ENCODE measurements at regions not wholly inside any gene's neighbourhood (a gene's known extent, or its start where the extent isn't known, plus 50 kb on each side); places are given as distances from the start of the nearest gene placed in this dataset.

DNA sequence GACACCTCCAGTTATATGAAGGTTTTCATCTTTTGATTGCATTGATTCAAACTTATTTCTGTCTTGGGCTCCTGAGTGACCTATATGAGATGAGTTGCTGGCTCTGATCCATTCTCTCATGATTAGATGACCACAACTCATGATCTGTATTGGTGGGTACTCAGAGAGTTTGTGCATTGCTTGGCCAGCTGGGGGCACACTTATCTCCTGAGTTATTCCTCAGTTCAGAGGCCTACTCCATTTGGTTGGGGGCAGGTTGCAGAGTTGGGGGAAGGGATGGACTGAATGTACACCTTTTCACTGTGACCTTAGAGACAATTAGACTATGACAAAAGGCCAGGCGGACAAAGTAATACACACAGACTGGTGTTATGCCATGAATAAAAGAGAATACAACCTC, 166.2 kb upstream of the SEMA6D start:
- Mint-ChIP-seq H3K27ac (no peak overlapping the region), H3K4me1 (no peaks in the 10 kb centered on the region), H3K27me3 (no peaks in the 10 kb centered on the region), H3K4me3 (no peak overlapping the region), H3K36me3 (no peaks in the 10 kb centered on the region), H3K9me3 (peaks cover 0 to 2% (median 0%) of the 10 kb centered on the region in 5 donors)
- no peaks in the 10 kb centered on the region for H3K36me3 ChIP-seq (ENCODE audit: insufficient read depth, low read length)
- no peak overlapping the region for H3K27ac ChIP-seq (ENCODE audit: low read depth, low read length)
- no peak overlapping the region for H3K4me3 ChIP-seq (ENCODE audit: low read length)
- H3K9me3 ChIP-seq (ENCODE audit: low read length): no peaks in the 10 kb centered on the region
- H3K4me1 ChIP-seq (ENCODE audit: insufficient read depth, low read length): no peaks in the 10 kb centered on the region
- POLR2A ChIA-PET: no interaction called here
- H3K27me3 ChIP-seq (ENCODE audit: insufficient read depth, low read length, poor library complexity, severe bottlenecking): no peaks in the 10 kb centered on the region
- no peak for DNase-seq
- CTCF ChIA-PET: no interaction called here

DNA sequence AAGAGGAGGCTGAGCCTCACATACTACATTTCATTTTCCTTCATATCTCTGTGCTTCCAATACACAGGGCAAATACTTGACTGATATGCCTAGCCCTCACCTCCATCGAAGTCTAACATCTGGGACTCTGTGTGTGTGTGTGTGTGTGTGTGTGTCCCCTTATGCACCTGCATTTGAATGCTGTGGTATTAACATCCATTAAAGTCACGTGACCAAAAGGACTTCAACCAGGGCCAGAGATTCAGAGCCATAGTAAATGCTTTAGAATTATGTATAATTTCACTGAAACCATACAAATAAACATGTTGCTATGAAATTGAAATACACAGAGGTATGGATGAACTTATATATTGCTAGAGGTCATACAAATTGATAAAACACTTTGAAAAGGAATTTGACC, 165.8 kb upstream of the SEMA6D start:
- Mint-ChIP-seq H3K4me1 (no peaks in the 10 kb centered on the region), H3K4me3 (no peak overlapping the region), H3K27ac (no peak overlapping the region), H3K36me3 (no peaks in the 10 kb centered on the region), H3K27me3 (no peaks in the 10 kb centered on the region), H3K9me3 (peaks cover 0 to 2% (median 0%) of the 10 kb centered on the region in 5 donors)
- DNase-seq: no peak
- ChIA-PET CTCF (no interaction called here), POLR2A (no interaction called here)
- no peaks in the 10 kb centered on the region for H3K27me3 ChIP-seq (ENCODE audit: insufficient read depth, low read length, poor library complexity, severe bottlenecking)
- no peaks in the 10 kb centered on the region for H3K9me3 ChIP-seq (ENCODE audit: low read length)
- no peaks in the 10 kb centered on the region for H3K4me1 ChIP-seq (ENCODE audit: insufficient read depth, low read length)
- no peak overlapping the region for H3K27ac ChIP-seq (ENCODE audit: low read depth, low read length)
- H3K4me3 ChIP-seq (ENCODE audit: low read length): no peak overlapping the region
- no peaks in the 10 kb centered on the region for H3K36me3 ChIP-seq (ENCODE audit: insufficient read depth, low read length)

- H3K4me3 Mint-ChIP-seq: no peak overlapping the region
- H3K4me1 ChIP-seq (ENCODE audit: insufficient read depth, low read length): no peaks in the 10 kb centered on the region
- DNase-seq: no peak
- no peak overlapping the region for H3K4me3 ChIP-seq (ENCODE audit: low read length)
- CTCF ChIA-PET: no interaction called here
- no peaks in the 10 kb centered on the region for H3K27me3 ChIP-seq (ENCODE audit: insufficient read depth, low read length, poor library complexity, severe bottlenecking)
- H3K9me3 ChIP-seq (ENCODE audit: low read length): no peaks in the 10 kb centered on the region
- H3K27ac ChIP-seq (ENCODE audit: low read depth, low read length): no peak overlapping the region
- peaks cover 0 to 2% (median 0%) of the 10 kb centered on the region in 5 donors for H3K9me3 Mint-ChIP-seq
- H3K36me3 Mint-ChIP-seq: no peaks in the 10 kb centered on the region
- no peaks in the 10 kb centered on the region for H3K27me3 Mint-ChIP-seq
- POLR2A ChIA-PET: no interaction called here
- H3K36me3 ChIP-seq (ENCODE audit: insufficient read depth, low read length): no peaks in the 10 kb centered on the region
- H3K4me1 Mint-ChIP-seq: no peaks in the 10 kb centered on the region
- no peak overlapping the region for H3K27ac Mint-ChIP-seq
These were observed 164.2 kb upstream of the SEMA6D start for GRCh38 chr15:47552978-47553608.

DNA sequence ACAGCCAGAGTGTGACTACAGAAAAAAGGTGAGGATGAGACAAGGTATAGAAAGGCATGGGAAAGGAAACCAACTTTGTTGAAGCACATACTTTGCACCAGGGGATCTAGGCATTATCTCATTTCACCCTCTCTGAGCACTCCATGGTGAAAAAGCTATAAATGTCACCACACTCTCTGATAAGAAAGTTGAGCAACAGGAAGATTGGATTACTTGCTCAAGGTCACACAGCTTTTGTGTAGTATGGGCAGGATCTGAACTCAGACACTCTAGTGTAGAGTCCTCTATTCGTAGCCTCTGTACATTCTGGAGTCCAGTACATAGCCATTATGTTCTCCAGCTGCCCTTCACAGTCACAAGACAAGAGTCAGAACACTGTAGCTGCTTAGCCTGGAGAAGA, 163.4 kb upstream of the SEMA6D start:
- no peaks in the 10 kb centered on the region for H3K4me1 Mint-ChIP-seq
- no peaks in the 10 kb centered on the region for H3K36me3 Mint-ChIP-seq
- ChIA-PET CTCF (no interaction called here), POLR2A (no interaction called here)
- no peaks in the 10 kb centered on the region for H3K27me3 ChIP-seq (ENCODE audit: insufficient read depth, low read length, poor library complexity, severe bottlenecking)
- no peak for DNase-seq
- no peak overlapping the region for H3K27ac ChIP-seq (ENCODE audit: low read depth, low read length)
- H3K27ac Mint-ChIP-seq: no peak overlapping the region
- H3K4me1 ChIP-seq (ENCODE audit: insufficient read depth, low read length): no peaks in the 10 kb centered on the region
- no peak overlapping the region for H3K4me3 ChIP-seq (ENCODE audit: low read length)
- no peaks in the 10 kb centered on the region for H3K9me3 ChIP-seq (ENCODE audit: low read length)
- no peaks in the 10 kb centered on the region for H3K36me3 ChIP-seq (ENCODE audit: insufficient read depth, low read length)
- H3K9me3 Mint-ChIP-seq: peaks cover 0 to 4% (median 3%) of the 10 kb centered on the region in 5 donors
- no peak overlapping the region for H3K4me3 Mint-ChIP-seq
- H3K27me3 Mint-ChIP-seq: peaks cover 0 to 2% of the 10 kb centered on the region in 2 donors

DNA sequence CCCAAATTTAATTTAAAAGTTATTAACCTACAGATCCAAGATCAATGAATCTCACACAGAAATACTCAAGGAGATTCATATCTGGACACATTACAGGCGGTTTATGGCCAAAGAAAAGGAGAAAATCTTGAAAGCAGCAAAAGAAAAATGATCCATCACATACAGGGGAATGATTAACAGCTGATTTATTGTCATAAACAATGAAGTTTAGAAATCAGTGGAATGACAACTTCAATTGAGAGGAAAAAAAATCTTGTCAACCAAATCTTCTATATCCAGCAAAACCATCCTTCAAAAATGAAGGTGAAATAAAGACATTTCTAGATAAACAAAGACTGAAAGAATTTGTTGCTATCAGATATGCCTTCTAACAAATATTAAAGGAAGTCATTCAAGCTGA, 156.2 kb upstream of the SEMA6D start:
- Histone ChIP-seq H3K9me3 (ENCODE audit: low read length) (no peaks in the 10 kb centered on the region), H3K36me3 (ENCODE audit: insufficient read depth, low read length) (no peaks in the 10 kb centered on the region), H3K4me1 (ENCODE audit: insufficient read depth, low read length) (no peaks in the 10 kb centered on the region), H3K27me3 (ENCODE audit: insufficient read depth, low read length, poor library complexity, severe bottlenecking) (no peaks in the 10 kb centered on the region), H3K4me3 (ENCODE audit: low read length) (no peak overlapping the region), H3K27ac (ENCODE audit: low read depth, low read length) (no peak overlapping the region)
- Mint-ChIP-seq H3K27me3 (peaks cover 0 to 2% of the 10 kb centered on the region in 2 donors), H3K4me3 (no peak overlapping the region), H3K27ac (no peak overlapping the region), H3K9me3 (peaks cover 9 to 28% (median 12%) of the 10 kb centered on the region in 5 donors), H3K4me1 (no peaks in the 10 kb centered on the region), H3K36me3 (no peaks in the 10 kb centered on the region)
- DNase-seq: no peak
- POLR2A ChIA-PET: no interaction called here
- CTCF ChIA-PET: no interaction called here

- ChIA-PET POLR2A (no interaction called here), CTCF (no interaction called here)
- Histone ChIP-seq H3K4me3 (ENCODE audit: low read length) (no peak overlapping the region), H3K27ac (ENCODE audit: low read depth, low read length) (no peak overlapping the region), H3K4me1 (ENCODE audit: insufficient read depth, low read length) (no peaks in the 10 kb centered on the region), H3K27me3 (ENCODE audit: insufficient read depth, low read length, poor library complexity, severe bottlenecking) (no peaks in the 10 kb centered on the region), H3K36me3 (ENCODE audit: insufficient read depth, low read length) (no peaks in the 10 kb centered on the region), H3K9me3 (ENCODE audit: low read length) (no peaks in the 10 kb centered on the region)
- Mint-ChIP-seq H3K36me3 (no peaks in the 10 kb centered on the region), H3K4me1 (no peaks in the 10 kb centered on the region), H3K27me3 (no peaks in the 10 kb centered on the region), H3K27ac (no peak overlapping the region), H3K9me3 (peaks cover 0 to 10% (median 1%) of the 10 kb centered on the region in 5 donors), H3K4me3 (no peak overlapping the region)
- no peak for DNase-seq
These were observed 151.4 kb upstream of the SEMA6D start for GRCh38 chr15:47565949-47566348.

DNA sequence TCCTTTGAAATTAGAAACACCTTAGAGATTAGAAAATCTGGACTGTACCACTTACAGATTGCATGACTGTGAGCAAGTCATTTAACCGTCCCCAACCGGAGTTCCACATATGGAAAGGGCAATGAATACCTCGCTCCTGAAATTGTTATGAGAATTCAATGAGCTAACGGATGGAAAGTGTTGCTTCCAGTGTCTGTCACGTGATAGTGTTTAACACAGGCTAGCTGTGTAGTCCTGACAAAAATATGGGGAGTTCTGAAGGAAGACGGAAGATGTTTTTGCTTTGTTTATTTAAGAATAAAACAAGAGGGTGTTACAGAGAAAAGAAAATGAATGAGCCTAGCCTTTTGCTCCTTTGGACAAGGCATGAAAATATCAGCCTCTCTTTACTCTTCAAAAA, 150.7 kb upstream of the SEMA6D start:
- Mint-ChIP-seq H3K9me3 (peaks cover 0 to 10% (median 0%) of the 10 kb centered on the region in 5 donors), H3K27me3 (no peaks in the 10 kb centered on the region), H3K4me1 (no peaks in the 10 kb centered on the region), H3K36me3 (no peaks in the 10 kb centered on the region), H3K27ac (no peak overlapping the region), H3K4me3 (no peak overlapping the region)
- Histone ChIP-seq H3K27me3 (ENCODE audit: insufficient read depth, low read length, poor library complexity, severe bottlenecking) (no peaks in the 10 kb centered on the region), H3K4me1 (ENCODE audit: insufficient read depth, low read length) (no peaks in the 10 kb centered on the region), H3K27ac (ENCODE audit: low read depth, low read length) (no peak overlapping the region), H3K9me3 (ENCODE audit: low read length) (no peaks in the 10 kb centered on the region), H3K4me3 (ENCODE audit: low read length) (no peak overlapping the region), H3K36me3 (ENCODE audit: insufficient read depth, low read length) (no peaks in the 10 kb centered on the region)
- DNase-seq: no peak
- POLR2A ChIA-PET: no interaction called here
- CTCF ChIA-PET: no interaction called here

DNA sequence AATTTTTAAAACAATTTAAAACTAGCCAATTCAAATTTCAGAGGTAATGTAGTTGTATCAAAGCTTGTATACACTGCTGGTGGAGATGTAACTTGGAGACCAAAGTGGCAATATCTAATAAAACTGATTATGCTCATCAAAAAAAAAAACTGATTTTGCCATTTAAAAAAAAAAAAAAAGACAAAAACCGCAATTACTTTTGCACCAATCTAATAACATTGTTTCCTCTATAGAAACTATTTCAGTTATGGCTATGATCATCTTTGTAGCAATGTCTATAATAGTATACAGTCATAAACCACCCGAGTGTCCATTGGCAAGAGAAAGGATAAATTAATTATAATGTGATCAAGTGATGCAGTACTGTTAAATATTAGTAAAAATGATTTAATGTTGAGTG, 149.3 kb upstream of the SEMA6D start:
- Mint-ChIP-seq H3K27ac (no peak overlapping the region), H3K4me3 (no peak overlapping the region), H3K36me3 (no peaks in the 10 kb centered on the region), H3K4me1 (no peaks in the 10 kb centered on the region), H3K9me3 (peaks cover 0 to 10% (median 0%) of the 10 kb centered on the region in 5 donors), H3K27me3 (no peaks in the 10 kb centered on the region)
- H3K9me3 ChIP-seq (ENCODE audit: low read length): no peaks in the 10 kb centered on the region
- no peaks in the 10 kb centered on the region for H3K36me3 ChIP-seq (ENCODE audit: insufficient read depth, low read length)
- no peak for DNase-seq
- H3K4me1 ChIP-seq (ENCODE audit: insufficient read depth, low read length): no peaks in the 10 kb centered on the region
- no peak overlapping the region for H3K4me3 ChIP-seq (ENCODE audit: low read length)
- H3K27ac ChIP-seq (ENCODE audit: low read depth, low read length): no peak overlapping the region
- no peaks in the 10 kb centered on the region for H3K27me3 ChIP-seq (ENCODE audit: insufficient read depth, low read length, poor library complexity, severe bottlenecking)
- CTCF ChIA-PET: no interaction called here
- POLR2A ChIA-PET: no interaction called here

GRCh38 chr15:47570044-47570443, 147.3 kb upstream of the SEMA6D start:
- no peaks in the 10 kb centered on the region for H3K9me3 ChIP-seq (ENCODE audit: low read length)
- ChIA-PET POLR2A (no interaction called here), CTCF (no interaction called here)
- DNase-seq: no peak
- Mint-ChIP-seq H3K9me3 (peaks cover 0 to 7% (median 0%) of the 10 kb centered on the region in 5 donors), H3K27me3 (no peaks in the 10 kb centered on the region), H3K36me3 (no peaks in the 10 kb centered on the region), H3K4me3 (no peak overlapping the region), H3K27ac (no peak overlapping the region), H3K4me1 (no peaks in the 10 kb centered on the region)
- no peak overlapping the region for H3K4me3 ChIP-seq (ENCODE audit: low read length)
- H3K27me3 ChIP-seq (ENCODE audit: insufficient read depth, low read length, poor library complexity, severe bottlenecking): no peaks in the 10 kb centered on the region
- no peaks in the 10 kb centered on the region for H3K36me3 ChIP-seq (ENCODE audit: insufficient read depth, low read length)
- no peak overlapping the region for H3K27ac ChIP-seq (ENCODE audit: low read depth, low read length)
- no peaks in the 10 kb centered on the region for H3K4me1 ChIP-seq (ENCODE audit: insufficient read depth, low read length)

Data from CD8-positive, alpha-beta memory T cell (primary cell).